CD14-positive monocyte (primary cell): ENCODE measurements at regions not wholly inside any gene's neighbourhood (a gene's known extent, or its start where the extent isn't known, plus 50 kb on each side); places are given as distances from the start of the nearest gene placed in this dataset.

ENCODE experiments used
- DNase-seq, 3 donors: peaks; one replicate each; pipeline ENCODE4 v3.0.0-alpha.2; 2011 to 2022
- H2AFZ ChIP-seq: 2 replicates; pipeline ENCODE4 v1.6.0; 2012; ENCODE audit warnings: mild to moderate bottlenecking, low read depth, low read length, inconsistent platforms; ENCODE audit not compliant: insufficient read depth, poor library complexity, severe bottlenecking
- H3K27ac ChIP-seq, 2 donors: 1 replicate in 1 of 2; 2 replicates in 1 of 2; pipeline ENCODE4 v1.5.1; 2012 to 2013; ENCODE audit warnings: low read length in 2 of 2, control low read depth in 1 of 2, inconsistent platforms in 1 of 2, low read depth in 1 of 2, mild to moderate bottlenecking in 1 of 2
- H3K27me3 ChIP-seq, 2 donors: one replicate each; pipeline versions ENCODE4 v1.6.0 to v1.6.1; 2011 to 2013; ENCODE audit warnings: low read length in 2 of 2; ENCODE audit not compliant: control insufficient read depth in 2 of 2, insufficient read depth in 2 of 2
- H3K36me3 ChIP-seq, 2 donors: replicated peaks in 1 of 2; 1 replicate in 1 of 2; 2 replicates in 1 of 2; pipeline versions ENCODE4 v1.5.1 to v1.6.1; 2012 to 2013; ENCODE audit warnings: low read length in 2 of 2, control low read depth in 1 of 2, inconsistent platforms in 1 of 2, mild to moderate bottlenecking in 1 of 2; ENCODE audit not compliant: insufficient read depth in 2 of 2, control insufficient read depth in 1 of 2
- H3K4me1 ChIP-seq, 2 donors: 1 replicate in 1 of 2; 2 replicates in 1 of 2; pipeline versions ENCODE4 v1.5.1 to v1.6.1; 2012 to 2013; ENCODE audit warnings: low read length in 2 of 2, control low read depth in 1 of 2, inconsistent platforms in 1 of 2, mild to moderate bottlenecking in 1 of 2, moderate library complexity in 1 of 2; ENCODE audit not compliant: insufficient read depth in 2 of 2, control insufficient read depth in 1 of 2
- H3K4me2 ChIP-seq: replicated peaks from 2 replicates; pipeline ENCODE3; 2012; ENCODE audit warnings: low read length, moderate library complexity, mild to moderate bottlenecking; ENCODE audit not compliant: poor library complexity, severe bottlenecking; ENCODE audit errors: extremely low read depth
- H3K4me3 ChIP-seq, 3 experiments: fragments of 200-600 bp in 1 of 3; sonication (generic) in 1 of 3; replicated peaks in 1 of 3; 1 replicate in 2 of 3; 2 replicates in 1 of 3; pipeline ENCODE4 v1.5.1; 2011 to 2013; ENCODE audit warnings: low read length in 3 of 3, mild to moderate bottlenecking in 3 of 3, control low read depth in 2 of 3, low read depth in 2 of 3, inconsistent platforms in 1 of 3, moderate library complexity in 1 of 3
- H3K79me2 ChIP-seq: 2 replicates; pipeline ENCODE4 v1.6.0; 2012; ENCODE audit warnings: mild to moderate bottlenecking, control low read depth, inconsistent platforms, low read length, moderate library complexity; ENCODE audit not compliant: insufficient read depth
- H3K9ac ChIP-seq: 2 replicates; pipeline ENCODE4 v1.6.0; 2017; ENCODE audit warnings: low read length, mild to moderate bottlenecking; ENCODE audit not compliant: insufficient read depth, poor library complexity, severe bottlenecking
- H3K9me3 ChIP-seq, 2 donors: replicated peaks in 1 of 2; 1 replicate in 1 of 2; 2 replicates in 1 of 2; pipeline versions ENCODE4 v1.5.1 to v1.6.1; 2012 to 2013; ENCODE audit warnings: low read length in 2 of 2, control low read depth in 1 of 2; ENCODE audit not compliant: control insufficient read depth in 1 of 2, insufficient read depth in 1 of 2
- H4K20me1 ChIP-seq: 2 replicates; pipeline ENCODE4 v1.6.0; 2012; ENCODE audit warnings: mild to moderate bottlenecking, low read length, control low read depth, moderate library complexity; ENCODE audit not compliant: insufficient read depth
- H3K27ac Mint-ChIP-seq, 7 donors: one replicate each; pipeline ENCODE4 v1.8.0; 2020; ENCODE audit warnings: mild to moderate bottlenecking in 7 of 7, mixed read lengths in 7 of 7, moderate library complexity in 6 of 7, inconsistent platforms in 2 of 7
- H3K27me3 Mint-ChIP-seq, 3 donors: one replicate each; pipeline ENCODE4 v1.8.0; 2021 to 2022; ENCODE audit warnings: low read depth in 3 of 3, mild to moderate bottlenecking in 3 of 3, mixed read lengths in 3 of 3, moderate library complexity in 3 of 3, inconsistent platforms in 1 of 3
- H3K36me3 Mint-ChIP-seq, 2 donors: one replicate each; pipeline ENCODE4 v1.8.0; 2020; ENCODE audit warnings: mixed read lengths in 2 of 2, inconsistent platforms in 1 of 2, mild to moderate bottlenecking in 1 of 2
- H3K4me1 Mint-ChIP-seq: one replicate; pipeline ENCODE4 v1.8.0; 2020; ENCODE audit warnings: mild to moderate bottlenecking, mixed read lengths
- H3K4me3 Mint-ChIP-seq, 2 donors: one replicate each; pipeline ENCODE4 v1.8.0; 2020; ENCODE audit warnings: mild to moderate bottlenecking in 2 of 2, mixed read lengths in 2 of 2, moderate library complexity in 1 of 2
- H3K9me3 Mint-ChIP-seq, 7 donors: one replicate each; pipeline ENCODE4 v1.8.0; 2020 to 2022; ENCODE audit warnings: mixed read lengths in 7 of 7, mild to moderate bottlenecking in 6 of 7, moderate library complexity in 6 of 7, inconsistent platforms in 2 of 7
- CTCF ChIP-seq: fragments of 200-600 bp; IDR thresholded peaks from one replicate; pipeline ENCODE4 v1.8.0; 2022; ENCODE audit warnings: antibody characterized with exemption, mild to moderate bottlenecking
- WGBS: methylation state at CpG from one replicate; pipeline ENCODE4 v1.1.5; 2013; ENCODE audit warnings: missing lambda C conversion rate; ENCODE audit not compliant: insufficient coverage; 5-methylcytosine and 5-hydroxymethylcytosine counted together
- intact Hi-C, 2 donors: fragments of 100-400 bp; cut with micrococcal nuclease; formaldehyde crosslinking; loops; one replicate each; pipeline versions ENCODE4 v1.15.0 to v1.15.1; 2023

- no peak for DNase-seq
- Histone ChIP-seq H3K27ac (no peak overlapping the region), H3K4me2 (no peak overlapping the region), H3K9me3 (no peaks in the 10 kb centered on the region), H3K27me3 (no peaks in the 10 kb centered on the region), H3K4me3 (no peak overlapping the region), H3K9ac (no peak overlapping the region), H4K20me1 (no peaks in the 10 kb centered on the region), H3K4me1 (no peaks in the 10 kb centered on the region), H2AFZ (no peak overlapping the region), H3K79me2 (no peaks in the 10 kb centered on the region), H3K36me3 (no peaks in the 10 kb centered on the region)
- Mint-ChIP-seq H3K9me3 (peaks cover 0 to 5% (median 0%) of the 10 kb centered on the region in 7 donors), H3K36me3 (no peaks in the 10 kb centered on the region), H3K4me1 (no peaks in the 10 kb centered on the region), H3K27me3 (peaks cover 0 to 2% (median 2%) of the 10 kb centered on the region in 3 donors), H3K4me3 (no peak overlapping the region), H3K27ac (no peak overlapping the region)
- intact Hi-C loops = no loop called here
- no peak for TF ChIP-seq CTCF
- no CpG with 5 or more reads among the region's 1 CpG for WGBS
Observed at GRCh38 chr1:99170516-99170915, 93.8 kb upstream of the PLPPR4 start.

DNA sequence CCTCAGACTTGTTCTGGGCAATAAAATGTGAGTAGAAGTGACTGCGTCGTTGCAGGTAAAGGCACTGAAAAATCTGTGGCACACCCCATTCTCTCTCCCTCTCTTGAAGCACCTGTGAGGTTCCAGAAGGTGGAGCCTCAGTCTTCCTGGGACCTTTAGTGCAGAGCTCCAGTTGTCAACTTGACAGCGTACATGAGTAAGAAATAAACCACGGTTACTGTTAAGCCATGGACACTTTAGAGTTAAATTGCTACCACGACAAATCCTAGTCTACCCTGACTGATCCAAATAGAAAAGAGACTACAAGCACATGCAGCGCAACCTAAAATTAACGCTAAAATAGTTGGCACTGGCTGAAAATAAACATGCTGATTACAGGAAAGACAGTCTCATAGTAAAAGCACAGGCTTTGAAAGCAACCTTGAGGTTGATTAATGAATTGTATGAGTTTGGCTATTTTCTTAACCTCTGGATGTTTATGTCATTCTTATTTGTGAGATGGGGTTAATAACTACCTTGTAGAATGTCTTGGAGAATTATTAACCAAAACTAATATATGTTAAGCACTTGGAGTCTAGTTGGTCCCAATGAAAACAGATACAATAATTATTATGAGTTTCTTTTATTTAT lies 93.0 kb upstream of the PLPPR4 start:
- H3K36me3 Mint-ChIP-seq = no peaks in the 10 kb centered on the region
- Histone ChIP-seq H3K27me3 (no peaks in the 10 kb centered on the region), H3K79me2 (no peaks in the 10 kb centered on the region), H4K20me1 (no peaks in the 10 kb centered on the region), H3K9ac (no peak overlapping the region), H3K27ac (no peak overlapping the region), H3K4me1 (no peaks in the 10 kb centered on the region), H3K36me3 (no peaks in the 10 kb centered on the region), H3K9me3 (no peaks in the 10 kb centered on the region), H3K4me2 (no peak overlapping the region), H2AFZ (no peak overlapping the region), H3K4me3 (no peak overlapping the region)
- H3K9me3 Mint-ChIP-seq = peaks cover 0 to under 1% (median 0%) of the 10 kb centered on the region in 7 donors
- DNase-seq = no peak
- peaks cover 0 to 2% (median 2%) of the 10 kb centered on the region in 3 donors for H3K27me3 Mint-ChIP-seq
- no peaks in the 10 kb centered on the region for H3K4me1 Mint-ChIP-seq
- no peak overlapping the region for H3K27ac Mint-ChIP-seq
- WGBS = 92% methylated on average over 2 of the region's 7 CpGs
- intact Hi-C loops = no loop called here
- H3K4me3 Mint-ChIP-seq = no peak overlapping the region
- TF ChIP-seq CTCF = no peak
